ENCODE measurements at regions not wholly inside any gene's neighbourhood (a gene's known extent, or its start where the extent isn't known, plus 50 kb on each side); places are given as distances from the start of the nearest gene placed in this dataset.

DNA sequence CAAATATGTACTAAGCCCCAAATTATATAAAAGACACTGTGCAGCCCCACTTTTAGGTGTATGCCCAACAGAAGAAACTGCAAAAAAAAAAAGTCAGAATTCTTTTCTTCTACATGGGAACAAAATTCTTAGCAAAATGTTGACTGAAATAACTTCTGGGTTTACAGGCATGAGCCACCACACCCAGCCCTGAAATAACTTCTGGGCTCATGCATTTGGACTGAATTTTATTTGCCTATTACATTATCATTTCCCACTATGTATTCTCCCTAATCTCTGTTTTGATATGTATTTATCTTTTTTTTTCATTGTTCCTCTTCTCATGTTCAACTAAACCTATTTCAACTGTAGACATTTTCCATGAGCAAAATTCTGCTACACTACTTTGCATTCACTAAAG, 169.2 kb downstream of the GRIN2B start:
- Histone ChIP-seq H3K27me3 (ENCODE audit: control insufficient read depth in 1 of 2, insufficient read depth in 2 of 2, low read length in 2 of 2) (no peaks in the 10 kb centered on the region), H3K9ac (ENCODE audit: low read depth in 1 of 2, low read length in 2 of 2) (no peak overlapping the region)

DNA sequence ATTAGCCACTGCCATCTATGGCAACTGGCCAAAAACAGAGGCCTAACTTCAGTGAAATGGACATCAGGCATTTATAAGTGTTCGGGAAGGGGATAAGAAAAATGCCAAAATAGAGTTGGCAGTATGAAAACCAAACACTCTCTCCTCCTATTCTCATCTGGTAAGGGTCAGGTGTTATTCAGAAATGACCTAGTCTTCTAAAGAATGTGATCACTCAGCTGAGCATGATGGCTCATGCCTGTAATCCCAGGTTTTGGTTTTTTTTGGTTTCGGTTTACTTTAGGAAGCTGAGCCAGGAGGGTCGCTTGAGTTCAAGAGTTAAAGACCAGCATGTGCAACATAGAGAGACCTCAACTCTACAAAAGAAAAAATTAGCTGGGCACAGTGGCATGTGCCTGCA, 170.3 kb downstream of the GRIN2B start:
- H3K36me3 ChIP-seq (ENCODE audit: control insufficient read depth in 1 of 2, insufficient read depth in 2 of 2, low read length in 2 of 2): no peaks in the 10 kb centered on the region
- no peak overlapping the region for H3K4me3 ChIP-seq (ENCODE audit: low read depth in 1 of 2, low read length in 2 of 2)
- no peak overlapping the region for H3K27ac ChIP-seq (ENCODE audit: low read depth, low read length)
- H3K27me3 ChIP-seq (ENCODE audit: control insufficient read depth in 1 of 2, insufficient read depth in 2 of 2, low read length in 2 of 2): no peaks in the 10 kb centered on the region
- no peaks in the 10 kb centered on the region for H3K9me3 ChIP-seq (ENCODE audit: control insufficient read depth in 1 of 2, low read length in 2 of 2)
- no peaks in the 10 kb centered on the region for H3K4me1 ChIP-seq (ENCODE audit: control insufficient read depth in 1 of 2, insufficient read depth in 2 of 2, low read length in 2 of 2)
- no peak overlapping the region for H3K9ac ChIP-seq (ENCODE audit: low read depth in 1 of 2, low read length in 2 of 2)

More for the DNA sequence above, 169.2 kb downstream of the GRIN2B start:
- Histone ChIP-seq H3K4me3 (ENCODE audit: low read depth in 1 of 2, low read length in 2 of 2) (no peak overlapping the region), H3K36me3 (ENCODE audit: control insufficient read depth in 1 of 2, insufficient read depth in 2 of 2, low read length in 2 of 2) (no peaks in the 10 kb centered on the region), H3K27ac (ENCODE audit: low read depth, low read length) (no peak overlapping the region), H3K9me3 (ENCODE audit: control insufficient read depth in 1 of 2, low read length in 2 of 2) (no peaks in the 10 kb centered on the region), H3K4me1 (ENCODE audit: control insufficient read depth in 1 of 2, insufficient read depth in 2 of 2, low read length in 2 of 2) (no peaks in the 10 kb centered on the region)

DNA sequence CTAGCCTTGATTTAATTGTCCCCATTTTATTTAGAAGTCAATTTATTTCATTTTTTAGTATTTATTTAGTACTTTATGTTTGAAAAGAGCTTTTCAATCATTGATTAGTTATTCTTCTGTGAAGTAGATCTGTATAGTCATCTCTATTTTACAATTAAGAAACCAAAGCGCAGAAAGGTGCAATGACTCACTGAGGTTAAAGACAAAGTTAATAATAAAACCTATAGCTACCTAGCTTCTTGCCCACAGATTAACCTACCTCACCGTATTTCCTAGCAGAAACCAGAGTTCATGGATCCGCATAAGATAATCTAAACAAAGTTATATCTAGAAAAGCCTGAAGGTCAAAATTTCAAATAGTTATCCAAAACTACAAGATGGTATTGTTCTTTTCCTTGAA, 176.4 kb downstream of the GRIN2B start:
- Histone ChIP-seq H3K27ac (ENCODE audit: low read depth, low read length) (no peak overlapping the region), H3K36me3 (ENCODE audit: control insufficient read depth in 1 of 2, insufficient read depth in 2 of 2, low read length in 2 of 2) (no peaks in the 10 kb centered on the region), H3K27me3 (ENCODE audit: control insufficient read depth in 1 of 2, insufficient read depth in 2 of 2, low read length in 2 of 2) (no peaks in the 10 kb centered on the region), H3K9ac (ENCODE audit: low read depth in 1 of 2, low read length in 2 of 2) (no peak overlapping the region), H3K9me3 (ENCODE audit: control insufficient read depth in 1 of 2, low read length in 2 of 2) (no peaks in the 10 kb centered on the region), H3K4me3 (ENCODE audit: low read depth in 1 of 2, low read length in 2 of 2) (no peak overlapping the region), H3K4me1 (ENCODE audit: control insufficient read depth in 1 of 2, insufficient read depth in 2 of 2, low read length in 2 of 2) (no peaks in the 10 kb centered on the region)

DNA sequence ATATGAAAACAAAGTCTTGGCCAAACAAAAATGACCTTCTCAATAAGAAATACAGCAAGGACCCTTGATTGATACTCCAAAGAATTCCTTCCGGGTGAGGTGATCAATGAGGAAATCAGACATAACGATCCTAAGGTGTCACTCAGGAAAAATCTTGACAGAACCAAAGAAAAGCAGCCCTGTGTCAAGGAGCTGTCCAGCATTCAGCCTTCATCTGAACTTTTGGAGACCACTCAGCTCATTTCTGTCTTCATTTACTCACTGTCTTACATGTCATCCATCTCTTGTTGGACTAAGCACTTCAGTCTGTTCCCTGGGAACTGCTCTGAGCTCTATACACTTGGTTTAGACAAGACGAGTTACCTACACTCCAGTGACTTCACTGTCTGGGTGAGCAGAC, 179.9 kb downstream of the GRIN2B start:
- Histone ChIP-seq H3K36me3 (ENCODE audit: control insufficient read depth in 1 of 2, insufficient read depth in 2 of 2, low read length in 2 of 2) (no peaks in the 10 kb centered on the region), H3K9me3 (ENCODE audit: control insufficient read depth in 1 of 2, low read length in 2 of 2) (no peaks in the 10 kb centered on the region), H3K4me1 (ENCODE audit: control insufficient read depth in 1 of 2, insufficient read depth in 2 of 2, low read length in 2 of 2) (no peaks in the 10 kb centered on the region), H3K27me3 (ENCODE audit: control insufficient read depth in 1 of 2, insufficient read depth in 2 of 2, low read length in 2 of 2) (no peaks in the 10 kb centered on the region), H3K27ac (ENCODE audit: low read depth, low read length) (no peak overlapping the region), H3K4me3 (ENCODE audit: low read depth in 1 of 2, low read length in 2 of 2) (no peak overlapping the region), H3K9ac (ENCODE audit: low read depth in 1 of 2, low read length in 2 of 2) (no peak overlapping the region)

DNA sequence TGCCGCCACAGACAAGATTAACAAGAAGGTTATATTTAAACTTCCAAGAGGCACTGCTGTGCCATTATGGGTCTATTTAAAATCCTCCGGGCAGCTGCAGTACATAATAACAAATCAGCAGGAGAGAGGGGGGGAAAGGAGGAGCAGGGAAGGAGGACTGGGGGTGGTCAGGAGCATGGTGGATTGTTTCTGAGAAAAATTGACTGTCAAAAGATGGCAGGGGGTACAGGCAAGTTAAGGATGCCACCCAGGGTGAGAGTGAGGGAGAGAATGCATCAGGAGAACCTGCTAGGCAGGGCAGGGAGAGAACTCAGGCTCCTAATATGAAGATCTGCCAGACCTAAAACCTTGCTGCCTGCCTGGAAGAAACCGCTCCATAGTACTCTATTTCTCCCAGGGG, 181.8 kb downstream of the GRIN2B start:
- Histone ChIP-seq H3K4me3 (ENCODE audit: low read depth in 1 of 2, low read length in 2 of 2) (no peak overlapping the region), H3K27ac (ENCODE audit: low read depth, low read length) (no peak overlapping the region), H3K9ac (ENCODE audit: low read depth in 1 of 2, low read length in 2 of 2) (no peak overlapping the region)

DNA sequence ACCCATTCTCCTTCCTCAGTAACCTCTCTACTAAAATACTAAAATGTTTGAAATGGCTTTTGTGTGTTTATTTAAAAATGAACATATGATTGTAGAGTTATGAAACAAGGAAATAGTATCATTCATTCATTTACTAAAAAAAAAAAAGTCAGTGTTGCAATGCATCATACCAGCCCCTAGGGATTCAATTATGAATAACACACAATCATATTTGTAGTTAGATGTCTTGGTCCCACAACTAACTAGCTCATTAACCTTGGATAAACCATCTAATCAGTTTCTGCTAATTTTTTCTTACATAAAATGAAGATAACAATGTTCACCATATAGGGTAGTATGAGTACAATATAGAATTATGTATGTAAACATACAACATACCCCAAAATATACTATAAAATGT, 183.2 kb downstream of the GRIN2B start:
- no peak overlapping the region for H3K27ac ChIP-seq (ENCODE audit: low read depth, low read length)
- no peaks in the 10 kb centered on the region for H3K9me3 ChIP-seq (ENCODE audit: control insufficient read depth in 1 of 2, low read length in 2 of 2)
- no peaks in the 10 kb centered on the region for H3K36me3 ChIP-seq (ENCODE audit: control insufficient read depth in 1 of 2, insufficient read depth in 2 of 2, low read length in 2 of 2)
- no peak overlapping the region for H3K9ac ChIP-seq (ENCODE audit: low read depth in 1 of 2, low read length in 2 of 2)
- no peak overlapping the region for H3K4me3 ChIP-seq (ENCODE audit: low read depth in 1 of 2, low read length in 2 of 2)
- H3K27me3 ChIP-seq (ENCODE audit: control insufficient read depth in 1 of 2, insufficient read depth in 2 of 2, low read length in 2 of 2): no peaks in the 10 kb centered on the region
- H3K4me1 ChIP-seq (ENCODE audit: control insufficient read depth in 1 of 2, insufficient read depth in 2 of 2, low read length in 2 of 2): no peaks in the 10 kb centered on the region

More for the DNA sequence above, 181.8 kb downstream of the GRIN2B start:
- Histone ChIP-seq H3K9me3 (ENCODE audit: control insufficient read depth in 1 of 2, low read length in 2 of 2) (no peaks in the 10 kb centered on the region), H3K4me1 (ENCODE audit: control insufficient read depth in 1 of 2, insufficient read depth in 2 of 2, low read length in 2 of 2) (no peaks in the 10 kb centered on the region), H3K27me3 (ENCODE audit: control insufficient read depth in 1 of 2, insufficient read depth in 2 of 2, low read length in 2 of 2) (no peaks in the 10 kb centered on the region), H3K36me3 (ENCODE audit: control insufficient read depth in 1 of 2, insufficient read depth in 2 of 2, low read length in 2 of 2) (no peaks in the 10 kb centered on the region)

DNA sequence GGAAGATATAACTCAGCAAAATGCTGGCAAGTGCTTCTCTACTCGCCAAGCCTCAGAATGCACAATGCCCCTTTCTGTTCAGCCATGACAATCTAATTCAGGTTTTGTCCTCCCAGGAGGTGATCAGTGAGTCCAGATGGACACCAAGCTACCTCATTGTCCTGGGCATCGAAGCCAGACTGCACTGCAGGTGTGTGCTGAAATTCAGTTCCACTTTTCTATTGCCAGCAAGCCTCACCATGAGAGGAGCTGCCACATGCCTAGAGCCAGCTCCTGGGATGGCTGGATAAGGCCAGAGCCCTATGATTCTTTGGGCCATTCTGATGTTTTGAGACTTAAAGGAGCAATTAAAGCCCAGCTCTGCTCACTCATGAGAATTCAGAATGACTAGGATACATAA, 186.7 kb downstream of the GRIN2B start:
- Histone ChIP-seq H3K9ac (ENCODE audit: low read depth in 1 of 2, low read length in 2 of 2) (no peak overlapping the region), H3K4me1 (ENCODE audit: control insufficient read depth in 1 of 2, insufficient read depth in 2 of 2, low read length in 2 of 2) (no peaks in the 10 kb centered on the region), H3K27ac (ENCODE audit: low read depth, low read length) (no peak overlapping the region), H3K27me3 (ENCODE audit: control insufficient read depth in 1 of 2, insufficient read depth in 2 of 2, low read length in 2 of 2) (no peaks in the 10 kb centered on the region), H3K4me3 (ENCODE audit: low read depth in 1 of 2, low read length in 2 of 2) (no peak overlapping the region), H3K9me3 (ENCODE audit: control insufficient read depth in 1 of 2, low read length in 2 of 2) (no peaks in the 10 kb centered on the region), H3K36me3 (ENCODE audit: control insufficient read depth in 1 of 2, insufficient read depth in 2 of 2, low read length in 2 of 2) (no peaks in the 10 kb centered on the region)

DNA sequence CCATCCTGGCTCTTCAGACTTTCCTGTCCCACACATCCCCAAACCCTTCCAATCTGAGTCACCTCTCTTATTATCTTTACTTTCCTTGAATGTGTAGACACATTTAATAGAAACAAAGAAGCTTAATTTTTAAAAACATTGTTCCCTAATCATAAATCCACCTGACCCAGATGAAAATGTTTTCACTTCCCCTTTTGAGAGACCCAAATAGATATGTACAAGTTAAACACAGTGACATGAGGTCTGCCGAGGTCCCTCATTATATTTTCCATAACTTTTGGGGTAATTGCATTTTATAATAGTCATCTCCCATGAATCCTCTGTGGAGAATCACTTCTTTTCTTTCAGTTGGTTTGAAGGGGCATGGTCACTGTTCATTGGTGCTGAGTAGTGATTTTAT, 191.1 kb downstream of the GRIN2B start:
- H3K9me3 ChIP-seq (ENCODE audit: control insufficient read depth in 1 of 2, low read length in 2 of 2): no peaks in the 10 kb centered on the region
- no peaks in the 10 kb centered on the region for H3K27me3 ChIP-seq (ENCODE audit: control insufficient read depth in 1 of 2, insufficient read depth in 2 of 2, low read length in 2 of 2)
- no peaks in the 10 kb centered on the region for H3K36me3 ChIP-seq (ENCODE audit: control insufficient read depth in 1 of 2, insufficient read depth in 2 of 2, low read length in 2 of 2)
- H3K4me3 ChIP-seq (ENCODE audit: low read depth in 1 of 2, low read length in 2 of 2): no peak overlapping the region
- H3K27ac ChIP-seq (ENCODE audit: low read depth, low read length): no peak overlapping the region
- H3K9ac ChIP-seq (ENCODE audit: low read depth in 1 of 2, low read length in 2 of 2): no peak overlapping the region
- no peaks in the 10 kb centered on the region for H3K4me1 ChIP-seq (ENCODE audit: control insufficient read depth in 1 of 2, insufficient read depth in 2 of 2, low read length in 2 of 2)

DNA sequence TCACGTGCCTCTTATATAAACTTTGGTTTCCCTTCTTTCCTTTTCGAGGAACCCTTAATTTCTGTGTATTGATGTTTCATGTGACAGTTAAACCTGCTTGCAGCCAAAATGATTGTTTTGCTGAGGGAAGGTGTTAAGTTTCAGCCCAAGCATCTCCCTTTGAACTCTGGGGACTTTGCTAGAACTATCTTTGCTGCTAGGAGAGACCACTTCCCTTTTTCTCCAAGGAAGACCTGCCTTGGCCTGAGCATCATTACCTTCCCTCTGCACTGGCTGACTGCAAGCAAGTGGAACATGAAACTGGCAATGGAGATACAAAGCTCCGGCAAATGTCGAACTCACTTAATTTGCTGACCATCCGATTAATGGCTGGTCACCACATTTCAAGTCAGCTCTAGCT, 192.8 kb downstream of the GRIN2B start:
- Histone ChIP-seq H3K9ac (ENCODE audit: low read depth in 1 of 2, low read length in 2 of 2) (no peak overlapping the region), H3K36me3 (ENCODE audit: control insufficient read depth in 1 of 2, insufficient read depth in 2 of 2, low read length in 2 of 2) (no peaks in the 10 kb centered on the region), H3K9me3 (ENCODE audit: control insufficient read depth in 1 of 2, low read length in 2 of 2) (no peaks in the 10 kb centered on the region), H3K27ac (ENCODE audit: low read depth, low read length) (no peak overlapping the region), H3K4me1 (ENCODE audit: control insufficient read depth in 1 of 2, insufficient read depth in 2 of 2, low read length in 2 of 2) (no peaks in the 10 kb centered on the region), H3K4me3 (ENCODE audit: low read depth in 1 of 2, low read length in 2 of 2) (no peak overlapping the region), H3K27me3 (ENCODE audit: control insufficient read depth in 1 of 2, insufficient read depth in 2 of 2, low read length in 2 of 2) (no peaks in the 10 kb centered on the region)

DNA sequence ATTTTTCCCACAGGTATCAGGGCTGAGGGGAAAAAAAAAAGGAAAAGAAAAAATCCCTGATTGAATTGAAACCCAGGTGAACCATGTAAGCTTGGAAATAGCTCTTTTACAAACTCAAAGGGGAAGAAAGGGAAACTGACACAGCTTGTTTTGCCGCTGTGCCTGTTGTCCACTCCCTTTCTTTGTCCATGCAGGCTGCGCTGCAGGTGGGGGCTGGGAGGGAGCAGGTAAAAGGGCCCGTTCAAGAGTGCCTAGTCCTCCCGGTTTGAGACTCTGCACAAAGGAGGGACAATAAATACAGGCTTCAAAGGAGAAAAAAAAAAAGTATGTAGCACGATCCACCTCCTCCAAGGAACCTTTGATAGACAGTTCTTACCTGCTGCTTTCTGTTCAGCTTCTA, 194.8 kb downstream of the GRIN2B start:
- Histone ChIP-seq H3K27me3 (ENCODE audit: control insufficient read depth in 1 of 2, insufficient read depth in 2 of 2, low read length in 2 of 2) (no peaks in the 10 kb centered on the region), H3K27ac (ENCODE audit: low read depth, low read length) (no peak overlapping the region), H3K36me3 (ENCODE audit: control insufficient read depth in 1 of 2, insufficient read depth in 2 of 2, low read length in 2 of 2) (no peaks in the 10 kb centered on the region), H3K9me3 (ENCODE audit: control insufficient read depth in 1 of 2, low read length in 2 of 2) (no peaks in the 10 kb centered on the region), H3K9ac (ENCODE audit: low read depth in 1 of 2, low read length in 2 of 2) (no peak overlapping the region), H3K4me3 (ENCODE audit: low read depth in 1 of 2, low read length in 2 of 2) (no peak overlapping the region), H3K4me1 (ENCODE audit: control insufficient read depth in 1 of 2, insufficient read depth in 2 of 2, low read length in 2 of 2) (no peaks in the 10 kb centered on the region)

DNA sequence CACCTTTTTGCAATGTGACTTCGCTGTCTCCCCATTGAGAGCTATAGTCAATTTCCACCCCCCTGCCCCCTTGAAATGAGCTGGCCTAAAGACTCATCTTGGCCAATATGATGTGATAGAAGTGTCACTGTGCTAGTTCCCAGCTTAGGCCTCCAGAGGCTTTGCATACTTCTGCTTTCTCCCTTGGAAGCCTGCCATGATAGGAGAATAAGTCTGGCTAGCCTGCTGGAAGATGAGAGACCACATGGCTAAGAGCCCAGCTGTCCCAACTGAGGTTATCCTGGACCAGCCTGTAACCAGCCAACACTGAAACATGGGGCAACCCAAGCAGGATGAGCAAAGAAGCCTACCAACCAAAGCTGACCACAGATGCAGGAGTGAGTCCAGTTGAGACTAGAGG, 196.9 kb downstream of the GRIN2B start:
- no peak overlapping the region for H3K4me3 ChIP-seq (ENCODE audit: low read depth in 1 of 2, low read length in 2 of 2)
- H3K4me1 ChIP-seq (ENCODE audit: control insufficient read depth in 1 of 2, insufficient read depth in 2 of 2, low read length in 2 of 2): no peaks in the 10 kb centered on the region
- no peak overlapping the region for H3K9ac ChIP-seq (ENCODE audit: low read depth in 1 of 2, low read length in 2 of 2)
- H3K36me3 ChIP-seq (ENCODE audit: control insufficient read depth in 1 of 2, insufficient read depth in 2 of 2, low read length in 2 of 2): no peaks in the 10 kb centered on the region
- H3K27me3 ChIP-seq (ENCODE audit: control insufficient read depth in 1 of 2, insufficient read depth in 2 of 2, low read length in 2 of 2): peaks cover 0 to 2% of the 10 kb centered on the region in 2 donors
- H3K9me3 ChIP-seq (ENCODE audit: control insufficient read depth in 1 of 2, low read length in 2 of 2): no peaks in the 10 kb centered on the region
- H3K27ac ChIP-seq (ENCODE audit: low read depth, low read length): no peak overlapping the region
